Mesendoderm (in vitro differentiated cells): ENCODE measurements at regions not wholly inside any gene's neighbourhood (a gene's known extent, or its start where the extent isn't known, plus 50 kb on each side); places are given as distances from the start of the nearest gene placed in this dataset.
"Not testable (repeated sequence)": the region's sequence is repeated elsewhere in the genome, so short reads cannot be mapped to it uniquely, and the experiment has no call there.

Source experiments
- DNase-seq: peaks from one replicate; pipeline ENCODE4 v3.0.0; 2013
- H2AK5ac ChIP-seq: 2 replicates; pipeline ENCODE4 v1.6.1; 2013; ENCODE audit warnings: low read length, inconsistent platforms
- H2BK120ac ChIP-seq: 2 replicates; pipeline ENCODE4 v1.6.1; 2013; ENCODE audit warnings: low read depth, mild to moderate bottlenecking, low read length, moderate library complexity, mixed read lengths
- H2BK15ac ChIP-seq: replicated peaks from 2 replicates; pipeline ENCODE4 v1.6.1; 2013; ENCODE audit warnings: low read depth, mild to moderate bottlenecking, moderate library complexity
- H2BK5ac ChIP-seq: 2 replicates; pipeline ENCODE4 v1.6.1; 2013; ENCODE audit warnings: low read length, inconsistent platforms
- H3K18ac ChIP-seq: 2 replicates; pipeline ENCODE4 v1.6.1; 2013; ENCODE audit warnings: mild to moderate bottlenecking, low read length, mixed read lengths
- H3K23ac ChIP-seq: one replicate; pipeline ENCODE4 v1.6.1; 2013; ENCODE audit warnings: low read length
- H3K27ac ChIP-seq: 2 replicates; pipeline ENCODE4 v1.5.1; 2013; ENCODE audit warnings: low read depth, mild to moderate bottlenecking, inconsistent platforms, low read length, moderate library complexity
- H3K27me3 ChIP-seq: 2 replicates; pipeline ENCODE4 v1.6.1; 2013; ENCODE audit warnings: low read length, control low read depth, mild to moderate bottlenecking, inconsistent platforms; ENCODE audit not compliant: insufficient read depth, poor library complexity
- H3K36me3 ChIP-seq: 2 replicates; pipeline ENCODE4 v1.6.1; 2013; ENCODE audit warnings: low read length, inconsistent platforms; ENCODE audit not compliant: control insufficient read depth, insufficient read depth
- H3K4ac ChIP-seq: one replicate; pipeline ENCODE4 v1.6.1; 2013; ENCODE audit warnings: low read depth, mild to moderate bottlenecking, low read length, moderate library complexity
- H3K4me1 ChIP-seq: 2 replicates; pipeline ENCODE4 v1.6.1; 2013; ENCODE audit warnings: low read depth, low read length, inconsistent platforms; ENCODE audit not compliant: control insufficient read depth
- H3K4me2 ChIP-seq: 2 replicates; pipeline ENCODE4 v1.6.1; 2013; ENCODE audit warnings: low read length
- H3K4me3 ChIP-seq: 2 replicates; pipeline ENCODE4 v1.5.1; 2013; ENCODE audit warnings: mild to moderate bottlenecking, low read length
- H3K56ac ChIP-seq: one replicate; pipeline ENCODE4 v1.6.1; 2013; ENCODE audit warnings: low read length
- H3K79me1 ChIP-seq: 2 replicates; pipeline ENCODE4 v1.6.1; 2013; ENCODE audit warnings: low read length, inconsistent platforms
- H3K79me2 ChIP-seq: 2 replicates; pipeline ENCODE4 v1.6.1; 2013; ENCODE audit warnings: mild to moderate bottlenecking, low read length; ENCODE audit not compliant: control insufficient read depth, insufficient read depth
- H3K9ac ChIP-seq: 2 replicates; pipeline ENCODE4 v1.6.1; 2013; ENCODE audit warnings: low read length, inconsistent platforms
- H4K5ac ChIP-seq: one replicate; pipeline ENCODE4 v1.6.1; 2013; ENCODE audit warnings: low read length
- H4K8ac ChIP-seq: one replicate; pipeline ENCODE4 v1.6.1; 2013; ENCODE audit warnings: low read depth, mild to moderate bottlenecking, control low read depth, low read length, moderate library complexity
- WGBS: extraction: QIAGEN DNeasy Blood & Tissue Kit; methylation state at CpG from one replicate; pipeline ENCODE4 v1.1.7; 2013; ENCODE audit warnings: low lambda C conversion rate, missing lambda C conversion rate; ENCODE audit not compliant: insufficient coverage; ENCODE audit errors: extremely low coverage; 5-methylcytosine and 5-hydroxymethylcytosine counted together

GRCh38 chr13:95411428-95412040, 110.3 kb upstream of the ABCC4 start:
- Histone ChIP-seq H3K56ac (no peak overlapping the region), H3K4me3 (no peak overlapping the region), H3K4ac (no peak overlapping the region), H3K27ac (no peak overlapping the region), H3K4me2 (no peak overlapping the region), H2BK15ac (no peak overlapping the region), H2BK120ac (no peak overlapping the region), H2AK5ac (no peak overlapping the region), H3K4me1 (no peaks in the 10 kb centered on the region), H3K18ac (no peak overlapping the region), H3K79me2 (no peaks in the 10 kb centered on the region), H4K5ac (no peak overlapping the region), H4K8ac (no peak overlapping the region), H3K9ac (no peak overlapping the region), H2BK5ac (no peak overlapping the region), H3K36me3 (no peaks in the 10 kb centered on the region), H3K79me1 (no peaks in the 10 kb centered on the region), H3K23ac (no peak overlapping the region), H3K27me3 (no peaks in the 10 kb centered on the region)
- no peak for DNase-seq
- WGBS: no CpG with 5 or more reads among the region's 7 CpGs

- no peaks in the 10 kb centered on the region for H3K36me3 ChIP-seq
- H3K4me2 ChIP-seq: no peak overlapping the region
- H3K79me1 ChIP-seq: no peaks in the 10 kb centered on the region
- H3K27me3 ChIP-seq: no peaks in the 10 kb centered on the region
- H2AK5ac ChIP-seq: no peak overlapping the region
- no peak overlapping the region for H3K4me3 ChIP-seq
- no peak overlapping the region for H4K8ac ChIP-seq
- H3K4me1 ChIP-seq: no peaks in the 10 kb centered on the region
- H3K27ac ChIP-seq: no peak overlapping the region
- H2BK5ac ChIP-seq: no peak overlapping the region
- no CpG with 5 or more reads among the region's 4 CpGs for WGBS
- no peaks in the 10 kb centered on the region for H3K79me2 ChIP-seq
- no peak overlapping the region for H4K5ac ChIP-seq
- no peak for DNase-seq
- H3K23ac ChIP-seq: no peak overlapping the region
- H3K56ac ChIP-seq: no peak overlapping the region
- no peak overlapping the region for H2BK15ac ChIP-seq
- H3K4ac ChIP-seq: no peak overlapping the region
- H3K9ac ChIP-seq: no peak overlapping the region
- no peak overlapping the region for H2BK120ac ChIP-seq
- H3K18ac ChIP-seq: no peak overlapping the region
These were observed 117.7 kb upstream of the ABCC4 start for GRCh38 chr13:95418946-95419345.

- no CpG with 5 or more reads among the region's 8 CpGs for WGBS
These were observed 119.2 kb upstream of the ABCC4 start for GRCh38 chr13:95420501-95420900.

GRCh38 chr13:95426631-95427030, 125.4 kb upstream of the ABCC4 start:
- H3K27ac ChIP-seq: no peak overlapping the region
- H3K79me2 ChIP-seq: no peaks in the 10 kb centered on the region
- no peak overlapping the region for H3K4ac ChIP-seq
- no peak overlapping the region for H2BK120ac ChIP-seq
- H2BK5ac ChIP-seq: no peak overlapping the region
- H4K5ac ChIP-seq: no peak overlapping the region
- no peaks in the 10 kb centered on the region for H3K27me3 ChIP-seq
- H3K36me3 ChIP-seq: no peaks in the 10 kb centered on the region
- H4K8ac ChIP-seq: no peak overlapping the region
- no peak overlapping the region for H3K23ac ChIP-seq
- no peak overlapping the region for H3K9ac ChIP-seq
- no peak overlapping the region for H3K18ac ChIP-seq
- no peak overlapping the region for H2BK15ac ChIP-seq
- DNase-seq: no peak
- H2AK5ac ChIP-seq: no peak overlapping the region
- no peaks in the 10 kb centered on the region for H3K4me1 ChIP-seq
- H3K4me3 ChIP-seq: no peak overlapping the region
- H3K4me2 ChIP-seq: no peak overlapping the region
- H3K79me1 ChIP-seq: no peaks in the 10 kb centered on the region
- WGBS: no CpG with 5 or more reads among the region's 6 CpGs
- H3K56ac ChIP-seq: no peak overlapping the region

More at GRCh38 chr13:95420501-95420900, 119.2 kb upstream of the ABCC4 start:
- Histone ChIP-seq H4K5ac (no peak overlapping the region), H3K27me3 (no peaks in the 10 kb centered on the region), H3K36me3 (no peaks in the 10 kb centered on the region), H3K4me3 (no peak overlapping the region), H3K79me2 (no peaks in the 10 kb centered on the region), H3K27ac (no peak overlapping the region), H2BK120ac (no peak overlapping the region), H3K4me2 (no peak overlapping the region), H3K18ac (no peak overlapping the region), H2BK5ac (no peak overlapping the region), H3K4ac (no peak overlapping the region), H2AK5ac (no peak overlapping the region), H2BK15ac (no peak overlapping the region), H3K4me1 (no peaks in the 10 kb centered on the region), H4K8ac (no peak overlapping the region), H3K56ac (no peak overlapping the region), H3K23ac (no peak overlapping the region), H3K79me1 (no peaks in the 10 kb centered on the region), H3K9ac (no peak overlapping the region)
- DNase-seq: no peak

- WGBS: no CpG with 5 or more reads among the region's 6 CpGs
- not testable (repeated sequence) for H3K56ac ChIP-seq, H3K36me3 ChIP-seq, H2BK15ac ChIP-seq, H3K9ac ChIP-seq, H4K8ac ChIP-seq, H3K4me3 ChIP-seq, H3K4me1 ChIP-seq, H3K79me2 ChIP-seq, H3K23ac ChIP-seq, H3K18ac ChIP-seq, H2AK5ac ChIP-seq, H3K79me1 ChIP-seq, H3K4ac ChIP-seq, H2BK120ac ChIP-seq, H4K5ac ChIP-seq, DNase-seq, H3K27ac ChIP-seq, H3K4me2 ChIP-seq, H3K27me3 ChIP-seq, H2BK5ac ChIP-seq
These were observed 122.0 kb upstream of the CLDN10 start for GRCh38 chr13:95430525-95430924.

GRCh38 chr13:95432141-95432540, 120.4 kb upstream of the CLDN10 start:
- Histone ChIP-seq H3K4ac (no peak overlapping the region), H3K4me2 (no peak overlapping the region), H3K4me3 (no peak overlapping the region), H2BK120ac (no peak overlapping the region), H3K23ac (no peak overlapping the region), H3K9ac (no peak overlapping the region), H2AK5ac (no peak overlapping the region), H2BK5ac (no peak overlapping the region), H4K5ac (no peak overlapping the region), H2BK15ac (no peak overlapping the region), H4K8ac (no peak overlapping the region), H3K4me1 (no peaks in the 10 kb centered on the region), H3K79me1 (no peaks in the 10 kb centered on the region), H3K36me3 (no peaks in the 10 kb centered on the region), H3K27ac (no peak overlapping the region), H3K18ac (no peak overlapping the region), H3K27me3 (no peaks in the 10 kb centered on the region), H3K79me2 (no peaks in the 10 kb centered on the region), H3K56ac (no peak overlapping the region)
- 100% methylated on average over 1 of the region's 4 CpGs for WGBS
- DNase-seq: no peak
